ENCODE measurements at regions not wholly inside any gene's neighbourhood (a gene's known extent, or its start where the extent isn't known, plus 50 kb on each side); places are given as distances from the start of the nearest gene placed in this dataset.

DNA sequence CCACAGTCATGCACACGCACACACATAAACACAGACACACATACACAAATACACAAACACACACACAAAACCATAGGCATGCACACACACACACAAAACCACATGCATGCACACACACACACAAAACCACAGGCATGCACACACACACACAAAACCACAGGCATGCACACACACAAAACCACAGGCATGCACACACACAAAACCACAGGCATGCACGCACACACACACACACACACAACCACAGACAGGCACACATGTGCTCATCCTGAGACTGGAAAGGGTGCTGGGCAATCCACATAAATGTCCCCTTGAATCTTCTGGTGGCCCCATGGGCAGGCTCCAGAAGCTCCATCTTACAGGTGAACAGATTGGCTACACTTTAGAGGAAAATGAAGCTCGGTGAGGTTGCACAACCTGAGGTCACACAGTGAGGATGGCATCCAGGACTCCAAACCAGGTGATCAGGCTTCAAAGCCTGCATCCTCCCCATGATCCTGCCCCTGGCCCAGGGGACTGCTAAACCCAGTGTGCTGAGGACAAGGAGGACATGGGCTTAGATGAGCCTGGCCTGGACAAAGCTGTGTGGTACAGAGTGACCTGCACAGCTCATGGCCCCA is 144.8 kb downstream of the GADD45G start:
- TF ChIP-seq RUNX3 (IDR thresholded peaks at IDR 0.05; ENCODE audit: low read length) (peak; percentile 86), ATF3 (IDR thresholded peaks at IDR 0.05; ENCODE audit: borderline replicate concordance, extremely low read depth, low read depth, low read length) (no peak), CUX1 (IDR thresholded peaks at IDR 0.05; ENCODE audit: insufficient replicate concordance, low read depth, low read length) (no peak), NBN (IDR thresholded peaks at IDR 0.05) (no peak)
- TF ChIP-seq, protein P1, sequence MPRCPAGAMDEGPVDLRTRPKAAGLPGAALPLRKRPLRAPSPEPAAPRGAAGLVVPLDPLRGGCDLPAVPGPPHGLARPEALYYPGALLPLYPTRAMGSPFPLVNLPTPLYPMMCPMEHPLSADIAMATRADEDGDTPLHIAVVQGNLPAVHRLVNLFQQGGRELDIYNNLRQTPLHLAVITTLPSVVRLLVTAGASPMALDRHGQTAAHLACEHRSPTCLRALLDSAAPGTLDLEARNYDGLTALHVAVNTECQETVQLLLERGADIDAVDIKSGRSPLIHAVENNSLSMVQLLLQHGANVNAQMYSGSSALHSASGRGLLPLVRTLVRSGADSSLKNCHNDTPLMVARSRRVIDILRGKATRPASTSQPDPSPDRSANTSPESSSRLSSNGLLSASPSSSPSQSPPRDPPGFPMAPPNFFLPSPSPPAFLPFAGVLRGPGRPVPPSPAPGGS (IDR thresholded peaks at IDR 0.05; ENCODE audit: borderline replicate concordance, insufficient read depth, low read depth, low read length, poor library complexity, severe bottlenecking): peak; percentile 15
- TF ChIP-seq, protein P2, sequence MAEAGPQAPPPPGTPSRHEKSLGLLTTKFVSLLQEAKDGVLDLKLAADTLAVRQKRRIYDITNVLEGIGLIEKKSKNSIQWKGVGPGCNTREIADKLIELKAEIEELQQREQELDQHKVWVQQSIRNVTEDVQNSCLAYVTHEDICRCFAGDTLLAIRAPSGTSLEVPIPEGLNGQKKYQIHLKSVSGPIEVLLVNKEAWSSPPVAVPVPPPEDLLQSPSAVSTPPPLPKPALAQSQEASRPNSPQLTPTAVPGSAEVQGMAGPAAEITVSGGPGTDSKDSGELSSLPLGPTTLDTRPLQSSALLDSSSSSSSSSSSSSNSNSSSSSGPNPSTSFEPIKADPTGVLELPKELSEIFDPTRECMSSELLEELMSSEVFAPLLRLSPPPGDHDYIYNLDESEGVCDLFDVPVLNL (IDR thresholded peaks at IDR 0.05; ENCODE audit: low read depth, low read length): no peak
- TF ChIP-seq, protein P3, sequence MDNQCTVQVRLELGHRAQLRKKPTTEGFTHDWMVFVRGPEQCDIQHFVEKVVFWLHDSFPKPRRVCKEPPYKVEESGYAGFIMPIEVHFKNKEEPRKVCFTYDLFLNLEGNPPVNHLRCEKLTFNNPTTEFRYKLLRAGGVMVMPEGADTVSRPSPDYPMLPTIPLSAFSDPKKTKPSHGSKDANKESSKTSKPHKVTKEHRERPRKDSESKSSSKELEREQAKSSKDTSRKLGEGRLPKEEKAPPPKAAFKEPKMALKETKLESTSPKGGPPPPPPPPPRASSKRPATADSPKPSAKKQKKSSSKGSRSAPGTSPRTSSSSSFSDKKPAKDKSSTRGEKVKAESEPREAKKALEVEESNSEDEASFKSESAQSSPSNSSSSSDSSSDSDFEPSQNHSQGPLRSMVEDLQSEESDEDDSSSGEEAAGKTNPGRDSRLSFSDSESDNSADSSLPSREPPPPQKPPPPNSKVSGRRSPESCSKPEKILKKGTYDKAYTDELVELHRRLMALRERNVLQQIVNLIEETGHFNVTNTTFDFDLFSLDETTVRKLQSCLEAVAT (IDR thresholded peaks at IDR 0.05): peak; percentile 66; the same call in 1 of the 2 replicates
- no peak for FAIRE-seq
- CTCF ChIA-PET: interaction anchor here (1.0 to 1.4 kb wide), 5 partner anchors 21 to 352 kb away, joined by 3 to 4 read pairs (median 3); no protein-coding TSS in a partner anchor

More for the DNA sequence above, 144.8 kb downstream of the GADD45G start:
- Histone ChIP-seq H2AFZ (ENCODE audit: control insufficient read depth, low read depth, low read length) (no peak overlapping the region), H3K9me3 (replicated peaks; ENCODE audit: control insufficient read depth, insufficient read depth, low read length) (no peaks in the 10 kb centered on the region; the same call in 2 of the 3 replicates), H4K20me1 (ENCODE audit: control insufficient read depth, insufficient read depth) (no peaks in the 10 kb centered on the region), H3K4me2 (ENCODE audit: control insufficient read depth, insufficient read depth) (no peak overlapping the region), H3K4me3 (no peak overlapping the region), H3K27me3 (replicated peaks in 1 of 2; ENCODE audit: control insufficient read depth in 2 of 2, insufficient read depth in 2 of 2, low read length in 1 of 2) (no peaks in the 10 kb centered on the region), H3K4me1 (ENCODE audit: control insufficient read depth, insufficient read depth, low read length) (peaks cover 13% of the 10 kb centered on the region), H3K27ac (ENCODE audit: control insufficient read depth, insufficient read depth) (no peak overlapping the region), H3K79me2 (ENCODE audit: control insufficient read depth, insufficient read depth, low read length) (no peaks in the 10 kb centered on the region), H3K9ac (ENCODE audit: control insufficient read depth, insufficient read depth, low read length) (no peak overlapping the region), H3K36me3 (ENCODE audit: control insufficient read depth in 2 of 2, insufficient read depth in 2 of 2, low read length in 1 of 2) (no peaks in the 10 kb centered on the region)
- 47% methylated on average over 3 of the region's 3 CpGs for WGBS (ENCODE audit: insufficient coverage, insufficient replicate concordance, low lambda C conversion rate, missing lambda C conversion rate)
- in situ Hi-C loops (cut with MboI): no loop called here
- ATAC-seq: no peak
- SMC1A ChIA-PET (ENCODE audit: uncharacterized antibody, unreplicated experiment): interaction anchor here (0.7 to 1.9 kb wide), 4 partner anchors 45 to 1034 kb away, joined by 3 to 5 read pairs (median 4); no protein-coding TSS in a partner anchor
- POLR2A ChIA-PET: interaction anchor here (1.1 kb wide), 1 partner anchor 78 kb away, joined by 4 read pairs; no protein-coding TSS in a partner anchor
- BruUV-seq (replicated peaks): no TSS peak
- intact Hi-C loops (cut with micrococcal nuclease; ENCODE audit: unreplicated experiment): no loop called here
- DNase-seq (ENCODE audit: low read depth, low spot score): no peak
- RAD21 ChIA-PET (ENCODE audit: unreplicated experiment): interaction anchor here (0.8 to 2.3 kb wide), 5 partner anchors 12 to 66 kb away, joined by 3 to 7 read pairs (median 3); no protein-coding TSS in a partner anchor
